HEK293 (cell line): ENCODE measurements at regions not wholly inside any gene's neighbourhood (a gene's known extent, or its start where the extent isn't known, plus 50 kb on each side); places are given as distances from the start of the nearest gene placed in this dataset.

Experiments
- CTCF ChIA-PET: fragments of 350-600 bp; formaldehyde crosslinking; extraction: SDS; loops from one replicate; lab custom pipeline; 2021; ENCODE audit warnings: antibody characterized with exemption; lab: Yijun Ruan, JAX
- POLR2A ChIA-PET: fragments of 300-600 bp; formaldehyde crosslinking; extraction: SDS; loops from one replicate; lab custom pipeline; 2020; ENCODE audit warnings: antibody characterized with exemption, inconsistent platforms; lab: Yijun Ruan, JAX
- H3K27ac ChIP-seq: fragments of 200-500 bp; sonication (Bioruptor generic); 2 replicates; pipeline ENCODE4 v1.5.1; 2014; ENCODE audit warnings: low read depth, low read length, control low read depth, inconsistent platforms; ENCODE audit errors: extremely low read depth
- H3K36me3 ChIP-seq, 2 experiments: fragments of 200-500 bp in 1 of 2; sonication (Bioruptor generic) in 1 of 2; 1 replicate in 1 of 2; 2 replicates in 1 of 2; pipeline ENCODE4 v1.5.1; 2014 to 2017; ENCODE audit warnings: inconsistent platforms in 2 of 2, low read length in 2 of 2; ENCODE audit not compliant: control insufficient read depth in 2 of 2, insufficient read depth in 1 of 2
- H3K4me1 ChIP-seq: fragments of 200-500 bp; sonication (Bioruptor generic); 2 replicates; pipeline ENCODE4 v1.5.1; 2014; ENCODE audit warnings: mild to moderate bottlenecking, low read length, inconsistent platforms; ENCODE audit not compliant: control insufficient read depth, insufficient read depth
- H3K4me3 ChIP-seq: 2 replicates; pipeline ENCODE4 v1.5.1; 2011; ENCODE audit warnings: low read depth, mild to moderate bottlenecking, control low read depth, low read length, moderate library complexity
- H3K9me3 ChIP-seq: fragments of 200-500 bp; sonication (Bioruptor generic); 2 replicates; pipeline ENCODE4 v1.5.1; 2014; ENCODE audit warnings: low read depth, low read length, inconsistent platforms; ENCODE audit not compliant: control insufficient read depth, insufficient read depth
- FEZF1 ChIP-seq: fragments of 450-650 bp; formaldehyde crosslinking; IDR thresholded peaks from 2 replicates; pipeline ENCODE4 v1.5.1; 2016; ENCODE audit warnings: missing biosample characterization, missing genetic modification characterization
- MEIS1 ChIP-seq: sonication (generic); formaldehyde crosslinking; IDR thresholded peaks from 2 replicates; pipeline ENCODE4 v1.8.1; 2022; ENCODE audit warnings: missing genetic modification reagents, mild to moderate bottlenecking, borderline replicate concordance
- RBAK ChIP-seq: fragments of 450-650 bp; formaldehyde crosslinking; IDR thresholded peaks from 2 replicates; pipeline ENCODE4 v1.5.1; 2016; ENCODE audit warnings: missing biosample characterization, missing genetic modification characterization
- YY2 ChIP-seq: fragments of 450-650 bp; formaldehyde crosslinking; IDR thresholded peaks from 2 replicates; pipeline ENCODE4 v1.5.1; 2016; ENCODE audit warnings: missing biosample characterization, missing genetic modification characterization
- ZBTB21 ChIP-seq: fragments of 450-650 bp; formaldehyde crosslinking; IDR thresholded peaks from 2 replicates; pipeline ENCODE4 v1.5.1; 2017; ENCODE audit warnings: missing biosample characterization, missing genetic modification characterization
- ZBTB26 ChIP-seq: fragments of 450-650 bp; formaldehyde crosslinking; optimal IDR thresholded peaks from 2 replicates; pipeline ENCODE3; 2016; ENCODE audit warnings: missing biosample characterization, mild to moderate bottlenecking, missing genetic modification characterization
- ZEB2 ChIP-seq: fragments of 450-650 bp; formaldehyde crosslinking; IDR thresholded peaks from 2 replicates; pipeline ENCODE4 v1.5.1; 2016; ENCODE audit warnings: missing biosample characterization, missing genetic modification characterization
- ZFP69B ChIP-seq: fragments of 450-650 bp; formaldehyde crosslinking; IDR thresholded peaks from 2 replicates; pipeline ENCODE4 v1.5.1; 2016; ENCODE audit warnings: missing biosample characterization, missing genetic modification characterization
- ZNF174 ChIP-seq: fragments of 450-650 bp; formaldehyde crosslinking; IDR thresholded peaks from 2 replicates; pipeline ENCODE4 v1.5.0; 2017; ENCODE audit warnings: missing biosample characterization, mild to moderate bottlenecking, missing genetic modification characterization
- ZNF24 ChIP-seq: fragments of 450-650 bp; formaldehyde crosslinking; IDR thresholded peaks from 2 replicates; pipeline ENCODE4 v1.5.1; 2016; ENCODE audit warnings: missing biosample characterization, missing genetic modification characterization
- ZNF362 ChIP-seq: fragments of 450-650 bp; formaldehyde crosslinking; IDR thresholded peaks from 2 replicates; pipeline ENCODE4 v1.5.1; 2016; ENCODE audit warnings: missing biosample characterization, missing genetic modification characterization
- ZNF416 ChIP-seq: fragments of 450-650 bp; formaldehyde crosslinking; IDR thresholded peaks from 2 replicates; pipeline ENCODE4 v1.5.1; 2016; ENCODE audit warnings: missing biosample characterization, missing genetic modification characterization
- ZNF426 ChIP-seq: fragments of 450-650 bp; formaldehyde crosslinking; IDR thresholded peaks from 2 replicates; pipeline ENCODE4 v1.5.1; 2017; ENCODE audit warnings: missing biosample characterization, missing genetic modification characterization, mild to moderate bottlenecking, inconsistent platforms, moderate library complexity
- ZNF514 ChIP-seq: fragments of 450-650 bp; formaldehyde crosslinking; IDR thresholded peaks from 2 replicates; pipeline ENCODE4 v1.5.1; 2016; ENCODE audit warnings: missing biosample characterization, missing genetic modification characterization
- ZNF600 ChIP-seq: fragments of 450-650 bp; formaldehyde crosslinking; IDR thresholded peaks from 2 replicates; pipeline ENCODE4 v1.5.1; 2016; ENCODE audit warnings: missing biosample characterization, missing genetic modification characterization
- ZNF621 ChIP-seq: fragments of 450-650 bp; formaldehyde crosslinking; IDR thresholded peaks from 2 replicates; pipeline ENCODE4 v1.5.1; 2017; ENCODE audit warnings: missing biosample characterization, missing genetic modification characterization
- ZNF837 ChIP-seq: fragments of 450-650 bp; formaldehyde crosslinking; IDR thresholded peaks from 2 replicates; pipeline ENCODE4 v1.5.1; 2016; ENCODE audit warnings: missing biosample characterization, missing genetic modification characterization
- ZSCAN16 ChIP-seq: fragments of 450-650 bp; formaldehyde crosslinking; IDR thresholded peaks from 2 replicates; pipeline ENCODE4 v1.5.1; 2016; ENCODE audit warnings: missing biosample characterization, missing genetic modification characterization
- TF ChIP-seq, protein P1 (sequence below): fragments of 450-650 bp; formaldehyde crosslinking; IDR thresholded peaks from 2 replicates; pipeline ENCODE4 v1.5.1; 2017; ENCODE audit warnings: missing biosample characterization, missing genetic modification characterization
- TF ChIP-seq, protein P2 (sequence below): fragments of 450-650 bp; formaldehyde crosslinking; IDR thresholded peaks from 2 replicates; pipeline ENCODE4 v1.5.1; 2016; ENCODE audit warnings: missing biosample characterization, missing genetic modification characterization

GRCh38 chr1:172970186-172970585, 80.6 kb downstream of the TNFSF18 start:
- Histone ChIP-seq H3K27ac (no peak overlapping the region), H3K4me3 (no peak overlapping the region), H3K36me3 (no peaks in the 10 kb centered on the region)
- CTCF ChIA-PET, result interaction anchor here (0.9 kb wide), 1 partner anchor 232 kb away, joined by 4 read pairs; no protein-coding TSS in a partner anchor
- TF ChIP-seq, protein P1, sequence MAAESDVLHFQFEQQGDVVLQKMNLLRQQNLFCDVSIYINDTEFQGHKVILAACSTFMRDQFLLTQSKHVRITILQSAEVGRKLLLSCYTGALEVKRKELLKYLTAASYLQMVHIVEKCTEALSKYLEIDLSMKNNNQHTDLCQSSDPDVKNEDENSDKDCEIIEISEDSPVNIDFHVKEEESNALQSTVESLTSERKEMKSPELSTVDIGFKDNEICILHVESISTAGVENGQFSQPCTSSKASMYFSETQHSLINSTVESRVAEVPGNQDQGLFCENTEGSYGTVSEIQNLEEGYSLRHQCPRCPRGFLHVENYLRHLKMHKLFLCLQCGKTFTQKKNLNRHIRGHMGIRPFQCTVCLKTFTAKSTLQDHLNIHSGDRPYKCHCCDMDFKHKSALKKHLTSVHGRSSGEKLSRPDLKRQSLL (tag by site-specific recombination), result no peak
- TF ChIP-seq ZBTB26 (tag by site-specific recombination) (no peak), FEZF1 (tag by site-specific recombination) (no peak), ZNF416 (tag by site-specific recombination) (no peak), RBAK (no peak), ZNF174 (no peak), ZNF362 (no peak), ZSCAN16 (tag by site-specific recombination) (no peak), MEIS1 (no peak), ZNF514 (tag by site-specific recombination) (no peak), ZNF837 (tag by site-specific recombination) (no peak), ZNF621 (tag by site-specific recombination) (no peak), ZNF24 (tag by site-specific recombination) (no peak), YY2 (no peak)
- TF ChIP-seq, protein P2, sequence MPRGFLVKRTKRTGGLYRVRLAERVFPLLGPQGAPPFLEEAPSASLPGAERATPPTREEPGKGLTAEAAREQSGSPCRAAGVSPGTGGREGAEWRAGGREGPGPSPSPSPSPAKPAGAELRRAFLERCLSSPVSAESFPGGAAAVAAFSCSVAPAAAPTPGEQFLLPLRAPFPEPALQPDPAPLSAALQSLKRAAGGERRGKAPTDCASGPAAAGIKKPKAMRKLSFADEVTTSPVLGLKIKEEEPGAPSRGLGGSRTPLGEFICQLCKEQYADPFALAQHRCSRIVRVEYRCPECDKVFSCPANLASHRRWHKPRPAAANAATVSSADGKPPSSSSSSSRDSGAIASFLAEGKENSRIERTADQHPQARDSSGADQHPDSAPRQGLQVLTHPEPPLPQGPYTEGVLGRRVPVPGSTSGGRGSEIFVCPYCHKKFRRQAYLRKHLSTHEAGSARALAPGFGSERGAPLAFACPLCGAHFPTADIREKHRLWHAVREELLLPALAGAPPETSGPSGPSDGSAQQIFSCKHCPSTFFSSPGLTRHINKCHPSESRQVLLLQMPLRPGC (tag by site-specific recombination), result no peak
- TF ChIP-seq, all 188 proteins: peak for 0
- POLR2A ChIA-PET, result no interaction called here
- H3K9me3 ChIP-seq, result no peaks in the 10 kb centered on the region
- H3K4me1 ChIP-seq, result no peaks in the 10 kb centered on the region

- H3K4me3 ChIP-seq, result no peak overlapping the region
- H3K27ac ChIP-seq, result no peak overlapping the region
- no peaks in the 10 kb centered on the region for H3K9me3 ChIP-seq
- no peak for TF ChIP-seq ZFP69B
- TF ChIP-seq ZBTB21 (tag by site-specific recombination), result no peak
- no peak for TF ChIP-seq ZEB2 (tag by site-specific recombination)
- no peak for TF ChIP-seq ZNF426 (tag by site-specific recombination)
- TF ChIP-seq, protein P1 (tag by site-specific recombination), result no peak
- TF ChIP-seq ZNF600, result no peak
- ChIA-PET CTCF (interaction anchor here (0.7 kb wide), 1 partner anchor 947 kb away, joined by 3 read pairs; no protein-coding TSS in a partner anchor), POLR2A (no interaction called here)
- H3K36me3 ChIP-seq, result no peaks in the 10 kb centered on the region
- H3K4me1 ChIP-seq, result no peaks in the 10 kb centered on the region
These were observed 79.5 kb downstream of the TNFSF18 start for GRCh38 chr1:172971241-172971640.
